Right lobe of liver (tissue), 6 donors: ENCODE measurements at regions not wholly inside any gene's neighbourhood (a gene's known extent, or its start where the extent isn't known, plus 50 kb on each side); places are given as distances from the start of the nearest gene placed in this dataset.

Experiments
- ATAC-seq, 4 donors: fragments of 200-7000 bp; cut with Tn5 transposase; one replicate each; pipeline ENCODE4 v1.9.1; 2020; ENCODE audit warnings: mild to moderate bottlenecking in 4 of 4, moderate library complexity in 4 of 4
- DNase-seq, 3 donors: peaks; one replicate each; pipeline ENCODE4 v3.0.0-alpha.2; 2020
- H3K27ac ChIP-seq, 3 donors: fragments of 200-600 bp; one replicate each; pipeline ENCODE4 v1.8.0; 2022
- H3K27me3 ChIP-seq, 2 donors: fragments of 200-600 bp; one replicate each; pipeline ENCODE4 v1.8.0; 2022
- H3K36me3 ChIP-seq, 4 donors: fragments of 200-600 bp; sonication (generic) in 1 of 4; one replicate each; pipeline versions ENCODE4 v1.5.1 to v1.8.0; 2017 to 2022; ENCODE audit warnings: control low read depth in 1 of 4
- H3K4me1 ChIP-seq, 4 donors: fragments of 200-600 bp; sonication (generic) in 1 of 4; one replicate each; pipeline versions ENCODE4 v1.5.1 to v1.8.0; 2017 to 2022; ENCODE audit warnings: control low read depth in 1 of 4
- H3K4me3 ChIP-seq, 3 donors: fragments of 200-600 bp; one replicate each; pipeline ENCODE4 v1.8.0; 2022
- H3K9me3 ChIP-seq, 4 donors: fragments of 200-600 bp; sonication (generic) in 1 of 4; one replicate each; pipeline versions ENCODE4 v1.5.1 to v1.8.0; 2017 to 2022; ENCODE audit warnings: control low read depth in 1 of 4
- CTCF ChIP-seq, 4 donors: fragments of 200-600 bp in 3 of 4; fragments of 450-650 bp in 1 of 4; IDR thresholded peaks; one replicate each; pipeline versions ENCODE4 v1.5.1 to v1.8.0; 2016 to 2022; ENCODE audit warnings: antibody characterized with exemption in 4 of 4, mild to moderate bottlenecking in 2 of 4
- POLR2A ChIP-seq: fragments of 450-650 bp; IDR thresholded peaks from one replicate; pipeline ENCODE4 v1.6.1; 2017; ENCODE audit warnings: antibody characterized with exemption, mild to moderate bottlenecking
- WGBS: methylation state at CpG from one replicate; pipeline ENCODE4 v1.1.6; 2018; ENCODE audit warnings: low coverage, low lambda C conversion rate; ENCODE audit not compliant: insufficient coverage; ENCODE audit errors: missing lambda C conversion rate; 5-methylcytosine and 5-hydroxymethylcytosine counted together
- intact Hi-C, 2 donors: fragments of 100-400 bp; cut with DNase I; formaldehyde crosslinking; loops; one replicate each; pipeline versions ENCODE4 v1.11.2 to v1.14.1; 2022
- donor health status: DM: no; HTN: yes; CAD: no.
- donor health status: DM: no; HTN: no; CAD: no.
- donor health status: DM: no; HTN: no; CAD: no.
- donor health status: DM: no; HTN: yes; CAD: no.
- donor health status: DM: no; HTN: yes; CAD: no.

GRCh38 chr12:68469113-68469512, 137.0 kb upstream of the MDM1 start:
- H3K27ac ChIP-seq = no peak overlapping the region
- H3K9me3 ChIP-seq = no peaks in the 10 kb centered on the region
- DNase-seq (no peak), ATAC-seq (no peak)
- 84% methylated on average over 3 of the region's 3 CpGs for WGBS
- no peaks in the 10 kb centered on the region for H3K4me1 ChIP-seq
- H3K4me3 ChIP-seq = no peak overlapping the region
- H3K36me3 ChIP-seq = no peaks in the 10 kb centered on the region
- TF ChIP-seq CTCF (IDR thresholded peaks at IDR 0.05) (no peak), POLR2A (no peak)
- no peaks in the 10 kb centered on the region for H3K27me3 ChIP-seq
- intact Hi-C loops = no loop called here

GRCh38 chr12:68470664-68471328, 138.6 kb upstream of the MDM1 start:
- H3K4me3 ChIP-seq = no peak overlapping the region
- no peak for ATAC-seq
- TF ChIP-seq CTCF (IDR thresholded peaks at IDR 0.05) (no peak), POLR2A (no peak)
- no peaks in the 10 kb centered on the region for H3K36me3 ChIP-seq
- intact Hi-C loops = no loop called here
- DNase-seq = no peak
- H3K27ac ChIP-seq = no peak overlapping the region
- H3K27me3 ChIP-seq = no peaks in the 10 kb centered on the region
- no peaks in the 10 kb centered on the region for H3K4me1 ChIP-seq
- H3K9me3 ChIP-seq = no peaks in the 10 kb centered on the region
- 89% methylated on average over 3 of the region's 3 CpGs for WGBS

DNA sequence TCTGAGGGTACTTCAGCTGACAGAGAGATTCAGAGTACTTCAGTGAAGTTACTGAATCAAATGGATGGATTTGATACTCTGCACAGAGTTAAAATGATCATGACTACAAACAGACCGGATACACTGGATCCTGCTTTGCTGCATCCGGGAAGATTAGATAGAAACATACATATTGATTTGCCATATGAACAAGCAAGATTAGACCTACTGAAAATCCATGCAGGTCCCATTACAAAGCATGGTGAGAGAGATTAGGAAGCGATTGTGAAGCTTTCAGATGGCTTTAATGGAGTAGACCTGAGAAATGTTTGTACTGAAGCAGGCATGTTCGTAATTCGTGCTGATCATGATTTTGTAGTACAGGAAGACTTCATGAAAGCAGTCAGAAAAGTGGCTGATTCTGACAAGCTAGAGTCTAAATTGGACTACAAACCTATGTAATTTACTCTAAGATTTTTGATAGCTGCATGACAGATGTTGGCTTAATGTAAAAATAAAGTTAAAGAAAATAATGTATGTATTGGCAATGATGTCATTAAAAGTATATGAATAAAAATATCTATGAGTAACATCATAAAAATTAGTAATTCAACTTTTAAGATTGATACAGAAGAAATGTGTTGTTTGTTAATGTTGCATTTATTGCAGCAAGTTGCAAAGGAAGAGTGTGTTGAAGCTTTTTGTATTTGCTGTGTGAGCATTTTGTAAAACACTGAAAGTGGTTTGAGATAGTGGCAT, 136.1 kb upstream of the RAP1B start:
- no peaks in the 10 kb centered on the region for H3K27me3 ChIP-seq
- H3K27ac ChIP-seq = no peak overlapping the region
- TF ChIP-seq POLR2A (no peak), CTCF (IDR thresholded peaks at IDR 0.05) (no peak)
- ATAC-seq = no peak
- H3K4me1 ChIP-seq = no peaks in the 10 kb centered on the region
- H3K9me3 ChIP-seq = no peaks in the 10 kb centered on the region
- 79% methylated on average over 5 of the region's 5 CpGs for WGBS
- no peak overlapping the region for H3K4me3 ChIP-seq
- no peaks in the 10 kb centered on the region for H3K36me3 ChIP-seq
- intact Hi-C loops = no loop called here
- DNase-seq = no peak

- DNase-seq = no peak
- Histone ChIP-seq H3K27me3 (no peaks in the 10 kb centered on the region), H3K27ac (no peak overlapping the region), H3K4me3 (no peak overlapping the region), H3K36me3 (no peaks in the 10 kb centered on the region), H3K9me3 (no peaks in the 10 kb centered on the region), H3K4me1 (no peaks in the 10 kb centered on the region)
- WGBS = 95% methylated on average over 2 of the region's 2 CpGs
- intact Hi-C loops = no loop called here
- ATAC-seq = no peak
- no peak for TF ChIP-seq CTCF (IDR thresholded peaks at IDR 0.05)
- TF ChIP-seq POLR2A = no peak
Measured at GRCh38 chr12:68476794-68477193, 133.9 kb upstream of the RAP1B start.
